Forelimb muscle (tissue), 1 donor: ENCODE measurements at regions not wholly inside any gene's neighbourhood (a gene's known extent, or its start where the extent isn't known, plus 50 kb on each side); places are given as distances from the start of the nearest gene placed in this dataset.

Experiments used
- DNase-seq: peaks from one replicate; pipeline ENCODE4 v3.0.0-alpha.2; 2013; ENCODE audit warnings: low read depth

DNA sequence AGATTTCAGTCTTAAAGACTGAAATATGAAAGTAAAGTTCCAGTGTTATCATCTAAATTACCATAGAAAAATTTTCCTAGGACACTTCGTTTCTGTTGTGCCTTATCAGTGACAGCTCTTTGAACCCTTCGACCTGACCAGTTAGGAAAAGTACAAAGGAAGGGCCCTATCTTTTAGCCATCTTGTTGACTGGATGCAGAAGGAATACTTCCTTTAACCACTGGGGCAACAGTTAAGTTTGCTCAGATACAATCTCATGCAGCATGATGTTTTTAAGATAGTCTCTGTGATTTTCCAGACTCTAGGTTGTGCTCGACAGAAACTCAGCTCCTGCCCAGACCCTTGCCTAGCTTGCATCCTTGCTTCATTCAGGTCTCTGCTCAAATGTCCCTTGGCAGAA lies 210.5 kb upstream of the RPS6KA3 start:
- DNase-seq, result no peak

DNA sequence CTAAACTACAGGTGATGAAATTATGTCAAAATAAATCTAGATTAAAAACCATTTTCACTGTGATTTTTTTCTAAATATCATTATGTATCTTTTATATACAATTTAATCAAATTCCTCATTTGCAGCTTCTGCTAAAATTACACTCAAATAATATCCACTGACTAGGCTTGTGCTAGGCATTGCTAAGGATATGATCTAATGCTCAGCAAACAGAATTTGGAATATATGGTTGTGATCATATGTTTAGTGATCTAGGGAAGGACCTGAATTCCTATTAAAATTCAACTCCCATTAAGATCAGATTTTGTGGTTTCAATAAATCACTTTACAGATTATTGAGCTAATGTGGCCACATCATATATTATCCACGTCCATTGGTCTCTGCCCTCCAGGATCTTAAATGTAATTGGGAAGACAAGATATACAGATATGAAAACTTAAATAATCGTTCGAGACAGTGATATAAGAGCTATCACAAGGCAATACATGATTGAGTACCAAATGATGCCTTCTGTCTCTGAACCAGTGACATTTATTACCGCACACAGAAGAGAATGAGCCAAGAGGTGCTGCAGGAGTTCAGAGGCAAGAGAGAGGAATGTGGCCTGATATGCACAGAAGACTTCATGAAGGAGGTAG lies 206.0 kb upstream of the RPS6KA3 start:
- DNase-seq, result no peak

DNA sequence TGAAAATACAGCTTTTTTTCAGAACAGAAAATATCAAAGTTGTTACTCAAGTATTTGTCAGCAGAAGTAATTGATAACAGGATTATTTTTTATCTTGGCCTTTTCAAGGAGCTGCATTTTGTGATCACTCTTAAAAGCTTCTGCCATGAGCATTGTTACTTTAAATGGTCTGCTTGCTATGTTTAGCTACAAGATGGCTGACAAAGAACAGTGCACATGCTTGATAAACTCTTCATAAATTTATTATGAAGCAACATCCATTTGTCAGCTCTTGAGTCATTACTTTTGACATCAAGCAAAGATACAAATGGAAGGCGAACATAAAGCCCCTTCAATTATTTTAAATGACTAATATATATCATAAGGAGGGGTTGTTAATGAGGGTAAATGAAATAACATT lies 205.4 kb upstream of the RPS6KA3 start:
- no peak for DNase-seq

DNA sequence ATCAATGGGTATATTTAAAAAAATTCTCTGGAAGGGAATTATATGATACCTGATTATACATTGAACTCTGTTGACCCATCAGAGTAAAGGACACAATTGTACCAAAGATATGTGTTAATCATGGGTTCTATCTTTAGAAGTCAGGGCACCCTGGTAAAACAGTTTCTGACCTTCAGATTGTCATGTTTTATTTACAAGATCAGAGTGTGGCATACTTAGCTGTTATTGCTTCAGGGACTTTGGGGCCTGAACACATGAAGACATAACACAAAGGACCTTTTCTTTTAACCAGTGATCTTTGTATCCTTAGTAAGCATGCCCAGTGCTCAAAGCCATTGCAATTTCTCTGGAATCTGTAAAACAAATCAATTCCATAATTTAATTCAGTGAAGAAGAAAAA lies 204.8 kb upstream of the RPS6KA3 start:
- DNase-seq, result no peak

DNA sequence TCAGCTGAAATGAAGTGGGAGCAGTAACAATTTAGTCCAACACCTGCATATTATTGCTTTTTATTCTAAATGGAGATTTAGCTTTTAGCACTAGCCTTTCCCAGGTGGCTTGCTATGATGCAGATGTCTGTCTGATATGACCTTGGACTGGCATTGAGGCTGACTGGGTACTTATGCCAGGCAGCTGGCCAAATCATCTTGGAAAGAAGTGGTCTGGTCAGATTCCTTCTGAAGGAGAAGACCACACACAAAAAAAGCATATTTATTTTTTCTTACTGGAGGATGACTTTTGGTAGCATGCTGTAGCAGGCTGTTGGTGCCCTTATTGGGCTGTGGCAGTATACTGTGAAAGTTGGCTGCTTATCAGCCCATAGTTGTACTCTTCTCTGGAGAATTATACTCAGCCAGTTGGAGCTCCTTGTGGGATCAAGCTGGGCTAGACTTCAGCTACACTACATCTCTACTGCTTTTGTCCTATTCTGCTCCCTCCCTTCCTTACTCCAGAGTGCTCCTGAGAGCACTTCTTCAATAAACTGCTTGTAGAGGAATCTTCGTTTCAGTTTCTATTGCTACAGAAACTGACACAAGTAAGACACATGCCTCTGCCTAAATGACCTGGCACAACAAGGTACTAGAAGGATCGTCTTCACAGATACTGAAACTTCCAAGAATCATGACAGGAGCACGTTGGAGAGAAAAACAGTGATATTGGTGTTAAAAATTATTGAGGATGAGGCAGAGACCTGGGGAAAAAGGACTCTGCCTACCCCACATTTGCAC lies 196.8 kb upstream of the RPS6KA3 start:
- no peak for DNase-seq

DNA sequence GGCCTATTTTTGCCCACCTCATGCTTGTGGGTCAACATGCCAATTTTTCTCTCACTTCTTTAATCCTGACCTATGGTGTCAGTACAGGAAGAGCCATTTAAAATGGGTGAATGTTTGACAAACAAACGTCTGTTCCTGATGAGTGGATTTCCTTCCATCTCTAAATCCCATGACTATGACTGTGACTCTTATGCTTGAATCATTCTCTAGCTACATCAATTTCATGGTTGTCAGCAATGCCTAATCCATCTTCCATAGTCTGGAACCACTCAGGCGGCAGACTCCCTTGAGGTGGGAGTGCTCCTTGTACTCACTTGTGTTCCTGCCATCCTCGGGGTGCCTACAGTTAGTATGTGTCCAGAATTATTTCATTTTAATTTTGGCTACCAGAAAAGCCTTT lies 194.9 kb upstream of the RPS6KA3 start:
- no peak for DNase-seq

DNA sequence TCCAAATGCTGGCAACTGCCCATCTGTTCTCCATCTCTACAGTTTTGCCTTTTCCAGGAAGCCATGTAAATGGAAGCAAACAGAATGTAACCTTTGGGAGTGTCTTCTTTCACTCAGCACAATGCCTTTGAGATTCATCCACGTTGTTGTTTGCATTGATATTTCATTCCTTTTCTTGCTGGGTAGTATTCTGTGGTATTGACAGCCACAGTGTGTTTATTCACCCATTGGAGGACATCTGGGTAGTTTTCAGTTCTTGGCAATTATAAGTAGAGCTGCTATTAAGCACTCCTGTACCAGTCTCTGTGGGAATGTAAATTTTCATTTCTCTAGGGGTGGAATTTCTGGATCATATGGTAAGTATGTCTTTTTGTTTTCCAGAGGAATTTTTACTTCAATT lies 194.3 kb upstream of the RPS6KA3 start:
- no peak for DNase-seq

DNA sequence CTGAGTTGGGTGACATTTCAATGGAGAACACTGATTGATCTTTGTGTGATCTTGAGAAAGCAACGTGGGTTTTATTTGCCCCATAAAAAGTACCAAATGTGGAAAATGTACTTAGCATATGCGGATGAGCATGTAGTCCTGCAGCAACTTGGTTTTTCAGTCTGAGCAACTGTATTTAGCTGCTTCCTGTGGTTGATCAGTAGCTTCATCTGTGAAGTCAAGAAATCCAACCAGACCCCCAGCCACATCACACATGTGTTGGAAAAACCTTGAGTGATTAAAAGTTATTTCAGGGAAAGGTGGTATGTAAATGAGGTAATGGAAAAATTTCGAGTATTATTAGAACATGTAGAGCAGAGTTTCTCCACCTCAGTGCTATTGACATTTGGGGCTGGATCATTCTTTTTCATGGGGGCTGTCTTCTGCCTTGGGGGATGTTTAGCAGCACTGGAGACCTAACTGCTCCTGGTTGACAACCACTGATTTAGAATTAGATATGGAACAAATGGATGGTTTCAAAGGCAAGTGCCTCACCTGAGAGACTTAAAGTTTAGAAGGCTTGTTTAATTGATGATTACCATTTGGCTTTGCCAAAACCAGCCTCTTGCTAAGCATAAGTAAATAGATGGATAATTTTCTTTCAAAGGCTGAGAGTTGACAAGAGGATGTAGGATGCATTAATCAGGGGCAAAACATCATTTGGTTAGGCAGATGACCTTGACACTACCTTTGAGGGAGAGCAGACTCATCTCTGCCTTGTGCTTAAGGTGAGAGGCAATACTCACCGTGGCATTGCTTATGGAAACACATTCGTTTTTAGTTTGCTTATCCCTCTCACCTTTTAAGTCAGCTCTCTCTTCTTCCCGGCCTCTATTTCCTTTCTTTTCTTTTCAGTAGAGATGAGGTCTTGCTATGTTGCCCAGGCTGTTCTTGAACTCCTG lies 193.0 kb upstream of the RPS6KA3 start:
- no peak for DNase-seq

DNA sequence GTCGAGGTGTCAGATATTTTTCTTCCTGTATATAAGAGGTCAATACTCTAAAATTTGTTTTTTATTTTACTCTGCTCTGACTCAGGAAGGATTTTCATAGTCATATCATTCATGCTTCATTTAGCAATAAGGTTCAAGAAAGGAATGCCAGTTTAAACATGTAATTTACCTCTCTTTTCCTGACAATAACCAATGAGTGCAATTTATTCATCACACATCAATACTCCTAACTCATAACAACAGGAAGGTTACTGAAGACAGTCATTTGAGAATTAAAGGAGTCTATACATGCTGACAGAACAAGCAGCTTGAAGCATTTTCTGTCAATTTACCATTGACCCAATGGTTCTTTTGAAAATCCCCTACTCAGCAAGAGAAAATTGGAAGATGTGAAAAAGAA lies 190.3 kb upstream of the RPS6KA3 start:
- no peak for DNase-seq

DNA sequence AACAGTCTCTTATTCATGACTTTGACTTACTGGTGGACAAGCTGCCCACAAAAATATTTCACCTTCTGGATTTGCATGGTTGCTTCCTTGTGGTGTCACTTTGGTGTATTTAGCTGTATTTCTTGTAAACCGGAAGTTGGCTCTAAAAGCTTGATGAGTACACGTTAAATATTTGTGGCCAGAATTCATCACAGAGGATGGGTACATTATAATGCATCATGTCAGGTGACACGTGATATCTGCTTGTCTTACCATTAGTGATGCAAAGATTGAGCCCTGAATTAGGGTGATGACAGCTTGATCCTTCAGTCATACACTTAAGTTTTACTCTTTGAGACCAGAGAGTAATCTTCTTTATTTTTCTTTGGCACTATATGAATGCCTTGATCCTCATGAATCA lies 188.3 kb upstream of the RPS6KA3 start:
- DNase-seq, result no peak

DNA sequence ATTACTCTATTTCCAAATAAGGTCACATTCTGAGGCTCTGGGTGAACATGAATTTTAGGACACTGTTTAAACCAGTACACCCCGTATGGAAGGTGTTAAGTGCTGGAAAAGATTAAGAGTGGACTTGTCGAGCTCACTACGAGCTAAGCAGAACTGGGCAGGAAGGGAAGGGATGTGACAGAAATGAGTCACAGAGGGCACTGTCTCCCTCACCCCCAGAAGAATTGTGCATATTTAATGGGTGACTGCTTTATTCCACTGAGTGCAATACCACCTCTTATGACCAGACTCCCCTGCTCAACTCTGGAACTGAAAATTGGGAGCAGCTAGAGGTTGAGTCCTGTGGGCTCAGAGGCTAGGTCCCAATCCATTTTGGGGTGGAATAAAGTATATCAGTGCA lies 187.4 kb upstream of the RPS6KA3 start:
- no peak for DNase-seq

DNA sequence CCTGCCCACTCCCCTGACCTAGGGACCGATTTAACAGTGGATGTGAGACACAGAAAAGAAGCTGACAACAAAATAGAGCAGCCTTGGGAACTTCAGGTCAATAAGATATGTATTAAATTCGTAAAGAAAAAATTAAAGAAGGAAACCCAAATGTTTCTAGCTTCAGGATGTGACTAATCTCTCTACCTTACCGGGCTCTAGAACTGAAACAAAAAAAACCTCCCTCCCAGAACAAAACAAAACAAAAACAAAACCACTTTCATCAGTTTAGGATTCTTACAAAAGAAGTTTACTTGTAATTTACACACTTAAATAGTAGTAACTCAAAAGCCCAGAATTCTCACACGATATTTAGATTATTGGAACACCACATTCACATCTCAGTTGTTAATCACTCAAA lies 185.8 kb upstream of the RPS6KA3 start:
- DNase-seq, result no peak

DNA sequence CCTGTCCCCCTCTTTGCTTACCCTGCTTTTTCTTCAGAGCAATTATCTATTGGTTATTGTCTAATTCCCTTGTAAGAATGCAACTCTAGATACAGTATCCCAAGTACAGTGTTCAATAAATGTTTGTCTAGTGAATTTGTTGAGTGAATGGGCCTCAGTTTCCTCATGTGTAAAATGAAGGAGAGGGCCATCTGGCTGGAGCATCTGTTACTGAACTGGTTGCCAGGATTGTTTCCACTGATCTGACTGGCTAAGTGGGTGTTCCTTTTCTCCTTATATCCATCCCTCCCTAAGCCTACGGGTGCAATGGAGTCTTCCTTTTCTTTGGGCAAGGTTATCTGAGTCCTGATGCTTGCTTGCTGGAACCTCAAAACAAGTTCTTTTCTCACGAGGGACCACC lies 185.2 kb upstream of the RPS6KA3 start:
- no peak for DNase-seq

DNA sequence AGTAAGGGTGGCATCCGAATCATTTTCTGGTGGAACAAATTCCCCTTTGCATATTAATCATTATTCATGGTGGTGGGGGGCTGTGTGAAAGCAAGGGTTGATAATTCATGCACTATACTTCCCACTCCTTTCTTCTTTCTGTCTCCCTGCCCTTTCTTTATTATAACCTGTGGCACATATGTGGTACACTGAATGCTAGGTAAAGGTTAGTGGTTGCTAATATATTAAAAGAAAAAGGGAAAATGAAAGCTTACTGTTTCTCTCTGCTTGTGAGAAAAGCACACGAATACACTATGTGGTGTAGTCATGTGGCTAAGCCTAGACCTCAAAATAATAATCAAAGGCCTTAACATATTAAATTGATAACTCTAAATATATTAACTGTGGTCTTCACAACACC lies 178.4 kb upstream of the RPS6KA3 start:
- no peak for DNase-seq

DNA sequence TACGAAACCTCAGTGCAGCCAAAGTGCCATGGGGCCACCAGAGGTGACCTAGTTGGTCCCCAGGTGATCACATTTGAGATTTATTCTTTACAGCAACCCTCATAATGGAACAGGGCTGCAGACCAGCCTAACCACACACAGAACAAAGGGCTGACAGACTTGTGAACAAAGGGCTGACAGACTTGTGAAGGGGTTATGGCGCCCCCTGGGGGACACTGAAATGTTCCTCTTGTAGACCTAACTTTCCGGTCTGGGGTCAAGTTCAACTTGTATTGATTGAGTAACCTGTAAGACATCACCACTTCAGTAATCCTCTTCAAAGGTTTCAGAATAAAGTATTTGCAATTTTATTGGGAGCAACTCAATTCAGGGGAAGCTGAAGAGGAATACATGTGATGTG lies 175.9 kb upstream of the RPS6KA3 start:
- peak; percentile 16 for DNase-seq

DNA sequence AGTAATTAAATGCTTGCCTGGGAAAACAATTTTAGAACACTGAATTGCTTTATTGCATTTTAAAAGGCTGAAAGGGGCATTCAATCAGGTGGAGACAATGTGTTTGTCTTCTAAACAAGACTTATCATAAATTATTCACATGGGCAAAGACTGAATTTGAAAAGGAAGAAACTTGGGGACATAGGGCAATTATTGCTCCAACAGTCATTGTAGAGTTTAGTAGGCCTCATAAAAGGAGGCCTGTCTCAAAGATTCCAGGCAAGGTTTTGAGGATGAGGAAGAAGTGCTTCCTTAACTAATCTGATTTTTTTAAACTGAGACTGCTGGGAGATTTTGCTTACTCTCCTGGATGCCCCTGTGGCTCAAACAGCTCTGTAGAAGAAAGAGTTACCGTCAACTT lies 174.4 kb upstream of the RPS6KA3 start:
- DNase-seq, result no peak

DNA sequence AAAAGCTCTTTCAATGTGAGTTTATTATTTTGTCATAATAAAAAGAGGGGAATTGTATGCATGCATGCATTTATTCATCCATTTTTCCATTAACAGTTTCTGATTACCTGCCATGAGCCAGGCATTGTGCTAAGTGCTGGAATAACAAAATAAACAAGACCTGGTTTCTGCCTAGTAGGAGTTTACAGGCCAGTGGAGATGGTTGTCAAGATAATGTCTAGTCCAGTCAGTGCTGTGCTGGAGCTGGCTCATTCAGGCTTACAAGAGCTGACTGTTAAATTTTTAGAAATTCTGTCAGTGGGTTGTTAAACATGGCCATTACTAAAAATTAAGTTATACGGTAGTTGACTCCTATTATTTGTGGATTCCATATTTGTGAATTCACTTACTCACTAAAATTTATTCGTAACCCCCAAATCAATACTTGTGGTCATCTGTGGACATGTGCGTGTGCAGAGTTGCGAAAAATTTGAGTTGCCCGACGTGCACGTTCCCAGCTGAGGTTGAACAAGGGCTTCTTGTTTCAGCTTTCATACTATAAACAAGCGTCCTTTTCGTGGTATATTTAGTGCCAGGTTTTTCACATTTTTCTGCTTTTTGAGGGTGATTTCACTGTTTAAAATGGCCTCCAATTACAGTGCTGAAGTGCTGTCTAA lies 172.3 kb upstream of the RPS6KA3 start:
- DNase-seq, result no peak

DNA sequence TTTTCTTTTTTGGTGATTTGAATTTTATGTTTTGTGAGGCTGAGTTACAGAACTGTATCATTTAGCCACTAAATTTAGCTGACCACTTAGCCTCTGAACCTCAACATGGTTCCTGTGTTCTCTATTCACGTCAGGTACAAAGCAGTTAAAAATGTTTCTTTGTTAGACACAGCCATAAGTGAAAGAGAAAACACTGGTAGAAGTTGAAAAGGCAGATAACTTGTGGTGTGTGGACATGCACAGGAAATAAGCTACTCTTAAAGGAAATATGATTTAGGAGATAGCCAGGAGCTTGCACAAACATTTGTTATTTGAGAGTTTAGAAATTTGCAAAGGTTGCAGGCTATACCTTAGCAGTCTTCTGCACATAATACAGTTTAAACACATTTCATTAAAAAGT lies 171.0 kb upstream of the RPS6KA3 start:
- no peak for DNase-seq

DNA sequence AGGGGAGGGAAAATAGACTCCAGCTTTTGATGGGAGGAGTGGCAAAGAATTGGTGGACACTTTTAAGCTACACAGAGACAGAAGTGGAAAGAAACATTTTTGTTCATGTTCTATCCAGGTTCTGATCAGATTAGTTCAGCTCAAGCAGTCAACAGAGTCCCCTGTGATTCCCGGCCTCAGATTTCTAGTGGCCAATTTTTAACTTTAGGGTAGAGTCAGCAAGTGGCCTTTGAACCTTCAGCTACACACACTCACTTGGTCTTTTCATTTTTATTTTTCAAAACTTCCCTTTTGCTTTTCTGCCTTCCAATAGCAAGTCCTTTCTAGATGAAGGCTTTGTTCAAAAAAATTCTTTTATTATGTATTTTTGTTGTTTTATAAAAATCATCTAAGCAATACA lies 169.2 kb upstream of the RPS6KA3 start:
- DNase-seq, result no peak

DNA sequence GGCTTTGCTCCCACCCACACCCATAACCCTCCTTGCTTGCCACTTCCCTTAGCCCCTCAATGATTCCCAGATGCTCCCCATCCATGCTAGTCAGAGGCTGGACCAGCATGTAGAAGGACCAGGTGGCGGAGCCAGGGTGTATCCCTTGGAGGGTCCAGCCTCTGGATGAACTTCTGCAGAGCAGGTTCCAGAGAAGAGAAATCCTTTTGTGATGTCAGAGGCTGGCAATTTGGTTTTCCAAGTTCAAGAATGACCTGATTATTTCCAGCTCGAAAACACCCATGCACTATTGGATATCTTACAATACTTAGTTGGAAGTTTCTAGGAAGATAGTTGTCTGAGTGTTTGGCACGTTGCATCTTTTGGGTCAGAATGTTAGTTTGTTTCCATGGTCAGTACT lies 168.3 kb upstream of the RPS6KA3 start:
- peak; percentile 68 for DNase-seq

DNA sequence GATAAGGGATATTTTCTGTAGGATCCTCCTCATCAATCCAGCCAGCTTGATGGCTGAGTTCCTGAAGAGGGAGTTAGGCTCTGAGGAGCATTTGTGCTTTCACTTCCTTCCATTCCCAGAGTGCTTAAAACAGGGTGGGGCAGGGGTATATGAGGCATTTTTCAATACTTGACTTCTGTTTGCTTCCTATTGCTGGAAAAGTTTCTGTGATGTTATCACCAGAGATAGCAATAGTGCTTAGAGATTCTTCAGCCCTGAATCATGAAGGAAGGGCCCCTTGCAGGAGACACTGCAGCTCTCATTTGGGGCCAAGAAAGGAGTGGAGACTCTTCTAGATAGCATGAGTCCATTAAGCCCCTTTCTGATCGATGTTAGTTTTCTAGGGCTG lies 166.7 kb upstream of the RPS6KA3 start:
- DNase-seq, result no peak

DNA sequence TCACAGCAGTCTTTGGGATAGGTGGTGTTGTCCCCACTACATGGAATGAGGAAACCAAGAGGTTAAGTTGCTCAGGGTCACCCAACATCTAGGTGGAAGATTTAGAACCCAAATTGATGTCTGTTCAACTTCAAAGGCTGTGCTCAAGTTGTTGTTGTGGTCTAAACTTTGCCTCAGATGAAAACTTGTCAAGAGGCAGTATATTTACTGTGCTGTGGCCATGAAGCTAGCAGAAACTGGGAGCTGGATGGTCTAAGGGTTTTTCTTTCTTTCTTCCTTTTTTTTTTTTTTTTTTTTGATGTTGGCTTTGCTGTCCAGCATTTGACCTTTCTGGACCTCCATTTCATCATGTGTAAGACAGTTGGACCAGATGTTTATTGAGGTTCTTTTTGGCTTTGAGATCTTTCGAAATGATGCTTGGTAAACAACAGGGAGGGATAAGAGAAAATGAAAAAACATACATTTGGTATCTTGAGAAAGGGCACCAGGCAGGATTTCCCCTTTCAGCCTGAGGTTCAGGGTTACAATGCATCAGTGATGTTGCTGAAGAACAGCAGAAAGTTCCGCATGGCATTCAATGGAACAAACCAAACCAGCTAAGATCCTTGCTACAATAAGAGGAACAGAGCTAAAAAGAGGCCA lies 166.2 kb upstream of the RPS6KA3 start:
- no peak for DNase-seq
